Activated gamma-delta T cell (primary cell): ENCODE measurements at regions not wholly inside any gene's neighbourhood (a gene's known extent, or its start where the extent isn't known, plus 50 kb on each side); places are given as distances from the start of the nearest gene placed in this dataset.
"Not testable (repeated sequence)": the region's sequence is repeated elsewhere in the genome, so short reads cannot be mapped to it uniquely, and the experiment has no call there.

Experiments
- DNase-seq: peaks from one replicate; lab custom pipeline; 2025; lab: John Stamatoyannopoulos, UW

GRCh38 chr3:167001374-167001773 lies 378.7 kb downstream of the ZBBX start:
- DNase-seq = no peak

GRCh38 chr3:166993015-166993630 lies 387.0 kb downstream of the ZBBX start:
- no peak for DNase-seq

GRCh38 chr3:166986000-166986399 lies 394.1 kb downstream of the ZBBX start:
- DNase-seq = no peak

- peak; percentile 11 for DNase-seq
These were observed 404.3 kb downstream of the ZBBX start for GRCh38 chr3:166975796-166976195.

GRCh38 chr3:166967714-166968113 lies 412.4 kb downstream of the ZBBX start:
- not testable (repeated sequence) for DNase-seq

- DNase-seq = no peak
These were observed 417.2 kb downstream of the ZBBX start for GRCh38 chr3:166962911-166963310.

GRCh38 chr3:166957121-166957520 lies 423.0 kb downstream of the ZBBX start:
- DNase-seq = no peak

GRCh38 chr3:166955201-166955939 lies 424.7 kb downstream of the ZBBX start:
- DNase-seq = no peak

- DNase-seq = no peak
These were observed 445.2 kb downstream of the ZBBX start for GRCh38 chr3:166934879-166935278.

- DNase-seq = no peak
These were observed 462.7 kb downstream of the ZBBX start for GRCh38 chr3:166917437-166917836.

GRCh38 chr3:166902374-166902773 lies 477.7 kb downstream of the ZBBX start:
- DNase-seq = no peak

GRCh38 chr3:166900866-166901577 lies 479.1 kb downstream of the ZBBX start:
- no peak for DNase-seq

- DNase-seq = no peak
These were observed 482.3 kb downstream of the ZBBX start for GRCh38 chr3:166897811-166898210.

GRCh38 chr3:166889241-166889640 lies 490.9 kb downstream of the ZBBX start:
- DNase-seq = no peak

GRCh38 chr3:166879661-166880060 lies 500.4 kb downstream of the ZBBX start:
- DNase-seq = no peak

GRCh38 chr3:166877971-166878370 lies 502.1 kb downstream of the ZBBX start:
- no peak for DNase-seq

GRCh38 chr3:166864473-166865467 lies 515.3 kb downstream of the ZBBX start:
- no peak for DNase-seq

- no peak for DNase-seq
These were observed 519.9 kb downstream of the ZBBX start for GRCh38 chr3:166860217-166860616.

- DNase-seq = no peak
These were observed 535.8 kb downstream of the ZBBX start for GRCh38 chr3:166844329-166844728.

GRCh38 chr3:166842784-166843183 lies 537.3 kb downstream of the ZBBX start:
- not testable (repeated sequence) for DNase-seq

- no peak for DNase-seq
These were observed 542.6 kb downstream of the ZBBX start for GRCh38 chr3:166837535-166837934.

GRCh38 chr3:166836836-166837235 lies 543.3 kb downstream of the ZBBX start:
- DNase-seq = no peak
